ENCODE measurements at regions not wholly inside any gene's neighbourhood (a gene's known extent, or its start where the extent isn't known, plus 50 kb on each side); places are given as distances from the start of the nearest gene placed in this dataset.

DNA sequence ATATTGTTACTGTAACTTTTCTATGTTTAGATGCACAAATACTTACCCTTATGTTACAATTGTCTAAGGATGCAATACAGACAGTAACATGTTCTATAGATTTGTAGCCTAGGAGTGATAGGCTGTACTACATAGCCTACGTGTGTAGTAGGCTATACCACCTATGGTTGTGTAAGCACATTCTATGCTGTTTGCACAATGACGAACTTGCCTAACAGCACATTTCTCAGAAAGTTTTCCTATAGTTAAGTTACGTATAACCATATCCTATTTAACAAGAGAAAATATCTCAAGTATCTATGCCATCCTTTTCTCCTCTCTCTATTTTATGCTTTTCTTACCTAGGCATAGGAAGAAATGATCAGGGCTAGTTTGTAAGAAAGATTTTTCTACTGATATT lies 710.8 kb upstream of the HTR2C start (continued):
- TF ChIP-seq CHD7 (IDR thresholded peaks at IDR 0.05; ENCODE audit: insufficient replicate concordance, low read length) (no peak), CREB1 (IDR thresholded peaks at IDR 0.05) (no peak), BACH1 (IDR thresholded peaks at IDR 0.05; ENCODE audit: low read length) (no peak), EZH2 (IDR thresholded peaks at IDR 0.05; ENCODE audit: low read depth, low read length, severe bottlenecking) (no peak), RFX5 (IDR thresholded peaks at IDR 0.05; ENCODE audit: borderline replicate concordance, low read depth, low read length) (no peak), TEAD4 (IDR thresholded peaks at IDR 0.05; ENCODE audit: low read depth, low read length) (no peak), POLR2A (IDR thresholded peaks at IDR 0.05; ENCODE audit: control extremely low read depth in 1 of 2, low read depth in 2 of 2, low read length in 2 of 2) (no peak), RAD21 (IDR thresholded peaks at IDR 0.05 in 1 of 2, conservative IDR thresholded peaks at IDR 0.05 in 1 of 2; ENCODE audit: low read depth in 2 of 2, low read length in 2 of 2) (no peak), E2F6 (IDR thresholded peaks at IDR 0.05) (no peak), RXRA (IDR thresholded peaks at IDR 0.05; ENCODE audit: insufficient read depth, low read depth, low read length) (no peak)
